Kidney epithelial cell (primary cell): ENCODE measurements at regions not wholly inside any gene's neighbourhood (a gene's known extent, or its start where the extent isn't known, plus 50 kb on each side); places are given as distances from the start of the nearest gene placed in this dataset.

ENCODE experiments used
- DNase-seq: peaks from one replicate; pipeline ENCODE4 v3.0.0-alpha.2; 2010; ENCODE audit warnings: low read depth
- H3K27me3 ChIP-seq: 2 replicates; pipeline ENCODE4 v1.6.0; 2011; ENCODE audit warnings: low read length; ENCODE audit not compliant: control insufficient read depth, insufficient read depth
- H3K36me3 ChIP-seq: 2 replicates; pipeline ENCODE4 v1.5.1; 2011; ENCODE audit warnings: low read length; ENCODE audit not compliant: control insufficient read depth, insufficient read depth
- H3K4me3 ChIP-seq: 2 replicates; pipeline ENCODE4 v1.5.1; 2011; ENCODE audit warnings: low read depth, mild to moderate bottlenecking, control low read depth, low read length
- CTCF ChIP-seq: IDR thresholded peaks from 2 replicates; pipeline ENCODE4 v1.5.1; 2011; ENCODE audit warnings: mild to moderate bottlenecking, moderate library complexity, low read length, control low read depth, inconsistent platforms; ENCODE audit not compliant: insufficient read depth, poor library complexity, severe bottlenecking

- no peaks in the 10 kb centered on the region for H3K36me3 ChIP-seq
- no peak for DNase-seq
- no peak for TF ChIP-seq CTCF
- H3K4me3 ChIP-seq: no peak overlapping the region
- no peaks in the 10 kb centered on the region for H3K27me3 ChIP-seq
These were observed 276.7 kb downstream of the SYK start for GRCh38 chr9:91078369-91078695.

GRCh38 chr9:91082731-91083130 lies 279.0 kb downstream of the AUH start:
- TF ChIP-seq CTCF: no peak
- no peak for DNase-seq
- Histone ChIP-seq H3K36me3 (no peaks in the 10 kb centered on the region), H3K27me3 (no peaks in the 10 kb centered on the region), H3K4me3 (no peak overlapping the region)

GRCh38 chr9:91084896-91085516 lies 276.7 kb downstream of the AUH start:
- TF ChIP-seq CTCF: no peak
- Histone ChIP-seq H3K36me3 (no peaks in the 10 kb centered on the region), H3K4me3 (no peak overlapping the region), H3K27me3 (peaks cover 2% of the 10 kb centered on the region)
- DNase-seq: no peak

- H3K4me3 ChIP-seq: no peak overlapping the region
- H3K27me3 ChIP-seq: peaks cover 2% of the 10 kb centered on the region
- no peaks in the 10 kb centered on the region for H3K36me3 ChIP-seq
- DNase-seq: no peak
- TF ChIP-seq CTCF: no peak
These were observed 276.0 kb downstream of the AUH start for GRCh38 chr9:91085517-91086291.

GRCh38 chr9:91086657-91087461 lies 274.9 kb downstream of the AUH start:
- no peak for DNase-seq
- H3K36me3 ChIP-seq: no peaks in the 10 kb centered on the region
- peaks cover 2% of the 10 kb centered on the region for H3K27me3 ChIP-seq
- no peak for TF ChIP-seq CTCF
- no peak overlapping the region for H3K4me3 ChIP-seq
